ENCODE measurements at regions not wholly inside any gene's neighbourhood (a gene's known extent, or its start where the extent isn't known, plus 50 kb on each side); places are given as distances from the start of the nearest gene placed in this dataset.

GRCh38 chr6:74065705-74066104 is 369.7 kb downstream of the CD109 start:
- TF ChIP-seq CTCF (IDR thresholded peaks at IDR 0.05) (no peak), POLR2AphosphoS5 (IDR thresholded peaks at IDR 0.05) (no peak)
